HG03565 (cell line): ENCODE measurements at regions not wholly inside any gene's neighbourhood (a gene's known extent, or its start where the extent isn't known, plus 50 kb on each side); places are given as distances from the start of the nearest gene placed in this dataset.

Source experiments
- ATAC-seq: cut with Tn5 transposase; IDR thresholded peaks from one replicate; pipeline ENCODE4 v1.9.1; 2021; ENCODE audit warnings: mild to moderate bottlenecking, moderate library complexity; ENCODE audit not compliant: unreplicated experiment

- ATAC-seq, result no peak
Observed at GRCh38 chr5:143569722-143570567, 166.5 kb upstream of the NR3C1 start.

DNA sequence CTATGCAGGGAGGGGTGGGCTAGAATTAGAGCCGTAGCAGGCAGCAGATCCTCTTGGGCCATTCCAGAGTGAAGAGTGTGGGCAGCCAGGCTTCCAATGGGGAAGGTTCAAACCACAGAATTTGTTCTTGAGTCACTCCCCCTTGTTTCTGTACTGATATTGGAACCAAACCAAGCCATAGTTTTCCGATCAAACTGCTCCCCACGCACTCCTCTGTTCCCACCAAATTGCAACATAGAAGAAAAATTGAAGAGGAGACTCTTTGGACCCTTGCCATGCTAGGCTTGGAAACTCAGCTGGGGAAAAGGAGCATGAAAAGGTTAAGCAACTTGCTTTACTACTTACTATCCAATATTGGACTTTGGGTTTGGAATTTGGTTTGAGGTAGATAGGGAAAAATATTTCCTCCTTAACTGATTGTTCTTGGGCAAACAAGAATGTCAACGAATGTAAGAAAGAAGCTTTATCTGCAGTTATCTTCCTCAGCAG, 165.8 kb upstream of the NR3C1 start:
- no peak for ATAC-seq

DNA sequence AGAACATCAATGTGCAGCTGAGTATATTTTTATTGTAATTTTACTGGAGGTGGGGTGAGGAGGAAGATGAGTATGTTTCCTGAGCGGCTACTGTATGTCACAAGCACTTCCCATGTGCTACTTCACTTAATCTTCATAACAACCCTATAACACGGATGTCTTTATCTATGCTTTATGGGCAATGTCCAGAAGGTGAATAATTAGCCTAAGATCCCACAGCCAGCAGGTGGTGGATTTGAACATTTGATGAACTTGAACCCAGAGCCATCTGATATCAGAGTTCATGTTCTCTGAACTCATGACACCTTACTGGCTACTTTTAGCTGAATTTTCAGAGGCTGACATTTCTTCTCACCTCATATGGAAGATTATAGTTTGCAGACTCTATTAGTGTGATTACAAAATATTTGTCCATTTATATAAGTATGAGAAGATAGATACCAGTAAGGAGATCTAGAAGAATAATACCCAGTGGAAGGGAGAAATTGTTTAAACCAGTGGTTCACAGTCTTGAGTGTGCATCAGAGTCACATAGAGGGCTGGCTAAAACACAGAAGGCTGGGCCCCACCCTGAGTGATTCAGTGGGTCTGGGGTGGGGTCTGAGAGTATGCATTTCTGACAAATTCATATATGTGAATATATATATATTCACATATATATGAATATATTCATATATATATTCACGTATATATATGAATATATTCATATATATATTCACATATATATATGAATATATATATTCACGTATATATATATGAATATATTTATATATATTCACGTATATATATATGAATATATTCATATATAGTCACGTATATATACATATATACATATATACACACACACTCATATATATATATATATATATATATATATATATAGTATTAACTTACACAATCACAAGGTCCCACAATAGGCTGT, 164.4 kb upstream of the NR3C1 start:
- ATAC-seq, result no peak

DNA sequence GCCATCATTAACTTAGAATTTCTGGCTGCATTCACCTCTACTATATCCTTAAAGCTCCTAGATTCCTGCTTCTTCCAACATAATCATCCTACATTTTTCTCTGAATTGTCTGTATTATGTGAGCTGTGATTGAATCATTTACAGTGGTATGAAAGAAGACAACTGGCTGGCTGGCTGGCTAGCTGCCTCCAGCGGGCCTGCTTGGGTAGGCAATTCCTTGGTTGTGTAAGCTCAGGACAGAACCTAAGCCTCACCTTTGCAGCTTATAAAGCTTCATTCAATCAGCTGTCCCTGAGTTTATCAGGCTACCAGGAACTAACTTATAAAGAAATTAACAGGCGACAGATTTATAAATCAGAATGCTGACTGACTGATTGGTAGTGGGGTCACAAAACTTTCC, 162.7 kb upstream of the NR3C1 start:
- no peak for ATAC-seq

DNA sequence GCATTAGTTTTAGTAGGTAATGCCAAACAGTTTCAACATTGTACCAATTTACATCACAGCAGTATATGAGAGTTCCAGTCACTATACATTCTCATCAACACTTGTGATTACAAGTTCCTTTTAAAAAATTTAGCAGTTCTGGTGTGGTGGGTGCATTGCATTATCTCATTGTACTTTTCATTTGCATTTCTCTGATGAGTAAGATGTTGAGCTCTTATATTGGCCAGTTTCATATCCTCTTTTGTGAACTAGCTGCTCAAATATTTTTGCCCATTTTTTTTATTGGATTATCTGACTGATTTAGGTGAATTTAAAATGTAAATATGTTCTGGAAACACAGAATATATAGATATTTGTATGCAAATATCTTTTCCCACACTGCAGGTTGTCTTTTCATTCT, 160.9 kb upstream of the NR3C1 start:
- ATAC-seq, result peak; percentile 99

GRCh38 chr5:143562935-143563334, 159.4 kb upstream of the NR3C1 start:
- no peak for ATAC-seq

DNA sequence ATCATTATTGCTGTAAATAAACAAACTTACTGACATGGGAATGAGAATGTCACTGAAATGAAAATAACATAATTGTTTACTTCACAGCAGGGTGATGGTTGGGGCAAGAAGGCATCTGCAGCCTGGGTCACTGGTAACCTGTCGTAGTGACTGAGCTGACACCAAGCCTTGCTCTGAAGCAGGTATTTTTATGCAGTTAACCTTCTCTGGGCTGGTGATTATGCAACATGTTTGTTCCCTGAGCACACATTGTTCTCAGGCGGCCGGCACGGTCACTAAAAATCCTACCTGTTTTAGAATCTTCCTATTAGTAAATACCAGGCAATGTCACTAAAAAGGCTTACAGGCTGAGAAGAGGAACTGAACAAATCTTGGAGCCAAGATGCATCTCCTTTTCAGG, 157.7 kb upstream of the NR3C1 start:
- no peak for ATAC-seq

- no peak for ATAC-seq
Observed at GRCh38 chr5:143560378-143560777, 156.9 kb upstream of the NR3C1 start.

DNA sequence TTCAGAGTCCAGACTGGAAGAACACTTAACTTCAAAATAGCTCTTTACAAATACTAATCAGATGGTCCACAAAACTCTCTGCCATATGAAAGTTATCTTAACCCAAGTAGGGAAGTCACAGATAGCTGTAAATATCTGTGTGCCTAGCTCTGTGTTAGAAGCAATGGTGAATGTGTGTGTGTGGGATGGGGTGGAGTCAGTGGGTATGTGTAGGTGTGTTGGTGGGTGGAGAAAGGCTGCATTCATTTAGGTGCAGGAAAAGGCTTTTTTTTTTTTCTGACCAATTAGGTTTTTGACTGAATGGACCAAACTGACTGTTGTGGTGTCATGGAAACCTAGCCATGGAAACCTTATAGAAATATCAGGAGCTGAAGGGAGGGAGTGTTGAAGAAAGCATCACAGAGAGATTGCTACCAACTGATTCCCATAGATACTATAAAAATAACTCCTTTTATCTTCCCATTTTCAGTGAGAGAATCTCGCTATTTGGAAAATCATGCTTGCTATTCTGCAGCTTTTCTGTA, 156.2 kb upstream of the NR3C1 start:
- no peak for ATAC-seq

GRCh38 chr5:143558048-143558447, 154.6 kb upstream of the NR3C1 start:
- ATAC-seq, result no peak

DNA sequence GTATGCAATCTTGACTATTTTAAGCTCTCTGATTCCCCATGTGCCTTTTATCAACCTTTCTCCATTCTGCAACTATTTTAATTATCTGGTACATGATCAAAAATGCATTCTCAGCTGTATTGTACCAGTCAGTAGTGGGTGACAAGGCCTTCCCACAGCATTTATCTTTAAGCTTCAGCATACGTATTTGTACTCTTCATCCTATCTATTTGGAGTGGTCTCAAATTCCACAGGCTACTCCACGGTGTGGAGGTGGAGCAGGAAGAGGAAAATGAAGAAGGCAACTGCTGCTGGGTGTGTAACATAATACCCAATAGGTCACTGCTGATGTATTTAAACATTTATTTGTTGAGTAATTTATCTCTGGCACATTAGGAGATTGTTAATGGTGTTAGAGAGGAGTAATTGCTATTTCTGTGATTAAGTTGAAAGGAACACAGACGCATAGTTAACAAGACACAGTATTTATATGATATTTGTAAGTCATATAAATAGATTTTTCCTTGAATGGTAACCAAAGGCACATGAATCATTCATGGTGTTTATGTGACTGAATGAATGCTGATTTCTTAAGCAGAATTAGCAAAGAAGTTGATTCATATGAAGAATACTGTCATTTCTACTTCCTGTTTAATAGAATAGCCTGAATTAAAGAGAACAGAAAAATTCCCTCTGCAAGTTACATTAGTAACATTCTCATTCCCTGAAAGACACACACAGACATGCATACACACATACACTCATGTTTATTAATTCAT, 153.8 kb upstream of the NR3C1 start:
- peak; percentile 77 for ATAC-seq

GRCh38 chr5:143554918-143555477, 151.5 kb upstream of the NR3C1 start:
- ATAC-seq, result no peak

DNA sequence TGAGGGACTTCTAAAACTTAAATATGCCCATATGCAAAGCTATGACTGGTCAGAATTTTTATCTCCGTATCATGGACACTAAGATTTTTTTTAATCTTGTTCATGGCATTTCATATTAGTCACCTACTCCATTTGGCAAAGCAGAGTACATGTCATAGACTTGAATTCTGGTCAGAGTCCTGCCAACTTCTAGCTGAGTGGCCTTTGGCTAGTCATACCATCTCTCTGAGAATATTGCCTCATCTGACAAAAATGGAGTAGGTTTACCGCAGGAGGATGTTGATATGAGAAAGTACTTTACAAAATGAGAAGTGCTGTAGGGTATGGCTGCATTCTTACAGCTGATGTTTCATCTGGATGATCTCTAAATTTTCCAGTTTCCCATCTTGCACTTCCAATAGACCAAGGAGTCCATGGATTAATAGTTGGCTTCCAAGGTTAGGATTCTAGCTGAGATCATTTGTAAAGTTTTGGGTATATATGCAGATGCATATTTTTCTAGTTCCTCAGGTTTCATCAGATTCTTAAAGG, 150.8 kb upstream of the NR3C1 start:
- ATAC-seq, result no peak

- ATAC-seq, result no peak
Observed at GRCh38 chr5:143552680-143553079, 149.2 kb upstream of the NR3C1 start.

GRCh38 chr5:143551820-143552251, 148.3 kb upstream of the NR3C1 start:
- no peak for ATAC-seq

DNA sequence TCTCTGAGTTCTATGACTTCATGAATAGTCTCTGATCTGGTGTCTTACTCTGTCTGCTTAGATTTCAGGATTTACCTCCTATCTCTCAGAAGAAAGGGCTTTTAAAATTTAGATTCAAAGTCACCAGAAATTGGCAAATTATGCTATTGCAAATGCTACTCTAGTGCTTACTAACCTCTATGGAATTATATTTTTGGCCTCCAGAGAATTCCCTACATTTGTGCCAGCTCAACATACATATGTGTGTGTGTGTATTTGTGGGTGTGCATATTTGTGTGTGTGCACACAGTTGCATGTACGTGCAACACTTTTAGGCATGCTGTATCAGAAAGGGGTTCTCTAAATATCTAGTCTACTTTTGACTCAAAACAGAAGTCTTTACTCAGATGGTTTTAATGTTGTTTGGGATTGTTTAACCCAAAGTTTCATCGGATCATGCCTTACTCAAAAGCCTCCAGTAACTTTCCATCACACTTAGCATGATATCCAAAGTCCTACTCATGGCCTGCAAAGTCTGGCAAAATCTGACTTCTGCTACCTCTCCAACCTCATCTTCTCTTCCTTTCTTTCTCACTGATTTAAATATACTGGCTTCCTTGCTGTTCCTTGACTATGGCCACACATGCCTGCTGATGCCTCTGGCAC, 147.6 kb upstream of the NR3C1 start:
- no peak for ATAC-seq

DNA sequence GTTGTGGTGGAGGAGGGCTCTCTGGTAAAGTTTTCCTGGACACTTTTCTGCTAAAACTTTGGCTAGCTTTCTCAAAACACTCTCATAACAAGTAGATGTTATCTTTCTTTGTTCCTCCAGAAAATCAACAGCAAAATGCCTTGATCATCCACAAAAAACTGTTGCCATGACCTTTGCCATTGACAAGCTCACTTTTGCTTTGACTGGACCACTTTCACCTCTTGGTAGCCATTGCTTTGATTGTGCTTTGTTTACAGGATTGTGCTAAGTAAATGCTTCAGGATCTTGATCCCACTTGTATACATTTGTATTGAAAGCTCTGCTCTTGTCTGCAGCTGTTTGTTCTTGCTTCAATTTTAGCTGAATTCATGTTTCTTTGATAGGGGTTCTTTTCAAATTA, 143.9 kb upstream of the NR3C1 start:
- ATAC-seq, result no peak

GRCh38 chr5:143546394-143546793, 142.9 kb upstream of the NR3C1 start:
- no peak for ATAC-seq

DNA sequence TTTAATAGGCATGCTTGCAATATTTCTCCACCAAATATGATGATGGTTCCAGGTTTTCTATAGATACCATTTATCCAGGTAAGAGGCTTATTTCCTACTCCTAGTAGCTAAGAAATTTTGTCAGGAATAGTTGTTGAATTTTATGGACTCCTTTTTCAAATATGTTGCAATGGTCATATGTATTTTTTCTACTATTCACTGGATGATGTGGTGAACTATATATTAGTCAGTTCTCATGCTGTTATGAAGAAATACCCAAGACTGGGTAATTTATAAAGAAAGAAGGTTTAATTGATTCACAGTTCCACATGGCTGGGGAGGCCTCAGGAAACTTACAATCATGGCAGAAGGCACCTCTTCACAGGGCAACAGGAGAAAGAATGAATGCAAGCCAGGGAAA, 141.1 kb upstream of the NR3C1 start:
- no peak for ATAC-seq
